Nephron (organoid): ENCODE measurements at regions not wholly inside any gene's neighbourhood (a gene's known extent, or its start where the extent isn't known, plus 50 kb on each side); places are given as distances from the start of the nearest gene placed in this dataset.
"Not testable (repeated sequence)": the region's sequence is repeated elsewhere in the genome, so short reads cannot be mapped to it uniquely, and the experiment has no call there.

ENCODE experiments used
- H3K27ac Mint-ChIP-seq, 3 experiments: 2 replicates each; pipeline ENCODE4 v1.8.0; 2020; ENCODE audit warnings: mixed read lengths in 3 of 3, mild to moderate bottlenecking in 2 of 3, moderate library complexity in 1 of 3
- H3K27me3 Mint-ChIP-seq: 2 replicates; pipeline ENCODE4 v1.8.0; 2021; ENCODE audit warnings: low read depth, mild to moderate bottlenecking, moderate library complexity, mixed read lengths
- H3K36me3 Mint-ChIP-seq: 2 replicates; pipeline ENCODE4 v1.8.0; 2020; ENCODE audit warnings: low read depth, mixed read lengths
- H3K4me1 Mint-ChIP-seq: 2 replicates; pipeline ENCODE4 v1.8.0; 2020; ENCODE audit warnings: mixed read lengths
- H3K4me3 Mint-ChIP-seq, 3 experiments: 2 replicates each; pipeline ENCODE4 v1.8.0; 2020; ENCODE audit warnings: mild to moderate bottlenecking in 3 of 3, mixed read lengths in 3 of 3, moderate library complexity in 2 of 3
- H3K9me3 Mint-ChIP-seq: 2 replicates; pipeline ENCODE4 v1.8.0; 2020; ENCODE audit warnings: mixed read lengths
- CTCF ChIP-seq, 3 experiments: fragments of 200-600 bp; sonication (generic); IDR thresholded peaks; one replicate each; pipeline ENCODE4 v1.5.0; 2021; ENCODE audit warnings: antibody characterized with exemption in 3 of 3; ENCODE audit not compliant: unreplicated experiment in 3 of 3

DNA sequence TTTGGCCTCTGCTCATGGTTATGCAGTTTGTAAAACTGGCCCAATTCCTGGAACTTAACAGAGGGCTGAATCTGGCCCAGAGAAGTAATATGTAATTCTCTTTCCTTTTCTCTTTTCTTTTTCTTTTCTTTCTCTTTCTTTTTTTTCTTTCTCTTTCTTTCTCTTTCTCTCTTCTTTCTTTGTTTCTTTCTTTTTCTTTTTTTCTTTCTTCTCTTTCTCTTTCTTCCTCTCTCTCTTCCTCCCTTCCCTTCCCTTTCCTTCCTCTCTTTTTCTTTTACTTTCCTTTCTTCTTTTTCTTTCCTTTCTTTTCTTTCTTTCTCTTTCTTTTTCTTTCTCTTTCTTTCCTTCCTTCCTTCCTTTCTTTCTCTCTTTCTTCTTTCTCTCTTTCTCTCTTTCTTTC lies 88.8 kb upstream of the SLITRK5 start:
- H3K4me1 Mint-ChIP-seq = no peaks in the 10 kb centered on the region
- no peak for TF ChIP-seq CTCF (IDR thresholded peaks at IDR 0.05; ENCODE audit: unreplicated experiment in 3 of 3)
- no peaks in the 10 kb centered on the region for H3K9me3 Mint-ChIP-seq
- H3K4me3 Mint-ChIP-seq = no peak overlapping the region
- no peaks in the 10 kb centered on the region for H3K27me3 Mint-ChIP-seq
- no peaks in the 10 kb centered on the region for H3K36me3 Mint-ChIP-seq
- no peak overlapping the region for H3K27ac Mint-ChIP-seq

GRCh38 chr13:87590518-87590917 lies 80.7 kb upstream of the SLITRK5 start:
- no peak overlapping the region for H3K4me3 Mint-ChIP-seq
- H3K27me3 Mint-ChIP-seq = no peaks in the 10 kb centered on the region
- no peak for TF ChIP-seq CTCF (IDR thresholded peaks at IDR 0.05; ENCODE audit: unreplicated experiment in 3 of 3)
- H3K9me3 Mint-ChIP-seq = no peaks in the 10 kb centered on the region
- H3K36me3 Mint-ChIP-seq = no peaks in the 10 kb centered on the region
- H3K27ac Mint-ChIP-seq = no peak overlapping the region
- no peaks in the 10 kb centered on the region for H3K4me1 Mint-ChIP-seq

GRCh38 chr13:87604437-87604836 lies 66.7 kb upstream of the SLITRK5 start:
- not testable (repeated sequence) for H3K4me1 Mint-ChIP-seq, H3K27ac Mint-ChIP-seq, H3K27me3 Mint-ChIP-seq, H3K4me3 Mint-ChIP-seq, H3K36me3 Mint-ChIP-seq, H3K9me3 Mint-ChIP-seq

DNA sequence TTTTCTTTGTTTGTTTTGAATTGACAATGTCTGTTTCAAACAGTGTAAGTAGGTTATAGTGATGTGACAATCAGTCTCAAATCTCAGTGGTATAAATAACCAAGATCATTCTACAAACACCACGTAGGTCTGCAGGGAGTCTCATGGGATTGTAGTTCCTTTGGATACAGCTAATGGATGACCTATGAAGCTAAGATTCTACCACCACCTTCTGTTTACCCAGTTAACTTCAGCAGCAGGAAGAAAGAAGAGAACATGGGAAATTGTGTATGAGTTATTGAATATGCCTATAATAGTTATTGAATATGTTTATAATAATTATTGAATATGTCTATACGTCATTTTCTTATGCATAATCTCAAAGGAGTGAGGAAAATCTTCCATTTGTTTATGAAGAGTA lies 63.9 kb upstream of the SLITRK5 start:
- Mint-ChIP-seq H3K27me3 (peaks cover 4% of the 10 kb centered on the region), H3K36me3 (no peaks in the 10 kb centered on the region), H3K4me3 (no peak overlapping the region), H3K4me1 (no peaks in the 10 kb centered on the region), H3K27ac (no peak overlapping the region), H3K9me3 (peaks cover 3% of the 10 kb centered on the region)
- no peak for TF ChIP-seq CTCF (IDR thresholded peaks at IDR 0.05; ENCODE audit: unreplicated experiment in 3 of 3)

GRCh38 chr13:87614276-87614675 lies 56.9 kb upstream of the SLITRK5 start:
- Mint-ChIP-seq H3K36me3 (no peaks in the 10 kb centered on the region), H3K4me3 (no peak overlapping the region), H3K27me3 (no peaks in the 10 kb centered on the region), H3K4me1 (no peaks in the 10 kb centered on the region), H3K27ac (no peak overlapping the region), H3K9me3 (no peaks in the 10 kb centered on the region)
- no peak for TF ChIP-seq CTCF (IDR thresholded peaks at IDR 0.05; ENCODE audit: unreplicated experiment in 3 of 3)
